ENCODE measurements at regions not wholly inside any gene's neighbourhood (a gene's known extent, or its start where the extent isn't known, plus 50 kb on each side); places are given as distances from the start of the nearest gene placed in this dataset.
A peak's percentile ranks its signal among the peaks of the same experiment; 100 is the strongest.

DNA sequence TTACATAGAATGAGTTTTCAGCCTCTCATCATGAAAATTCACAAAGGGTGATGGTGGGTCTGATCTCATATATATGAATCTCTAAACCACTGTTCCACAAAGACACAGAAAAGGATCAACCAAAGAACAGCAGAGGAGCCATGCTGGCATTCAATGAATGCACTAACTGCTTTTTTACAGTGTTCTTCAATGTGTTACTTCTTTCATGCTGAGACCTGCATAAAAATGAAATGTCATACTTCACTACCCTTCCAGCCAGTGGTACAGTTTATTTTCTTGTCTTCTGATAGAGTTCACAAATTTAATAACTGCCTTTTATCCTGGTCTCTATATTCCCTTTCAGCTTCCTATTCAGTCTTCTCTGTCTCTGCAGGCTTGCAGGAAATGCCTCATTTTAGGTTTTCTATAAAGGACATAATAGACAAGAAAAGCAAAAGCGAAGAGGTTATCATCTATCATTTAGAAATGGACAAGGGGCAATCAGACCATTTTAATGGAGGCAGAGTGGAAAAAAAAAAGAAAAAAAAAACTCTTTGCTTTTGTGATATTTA lies 836.7 kb upstream of the FOXG1 start:
- POLR2A ChIA-PET (ENCODE audit: low non-redundant PET): no interaction called here
- Histone ChIP-seq H3K9me3 (ENCODE audit: low read depth, low read length, poor library complexity, severe bottlenecking) (peaks cover 7% of the 10 kb centered on the region), H3K4me1 (ENCODE audit: insufficient read depth, low read length, poor library complexity, severe bottlenecking) (no peaks in the 10 kb centered on the region), H3K4me3 (ENCODE audit: low read depth, low read length, poor library complexity, severe bottlenecking) (no peak overlapping the region), H3K27me3 (replicated peaks; ENCODE audit: insufficient read depth, low read depth, low read length, poor library complexity) (no peaks in the 10 kb centered on the region), H3K27ac (ENCODE audit: low read depth, low read length, poor library complexity, severe bottlenecking) (no peak overlapping the region), H3K36me3 (ENCODE audit: insufficient read depth, low read length, poor library complexity, severe bottlenecking) (no peaks in the 10 kb centered on the region)
- intact Hi-C loops (cut with micrococcal nuclease; ENCODE audit: unreplicated experiment): no loop called here
- CTCF ChIA-PET: no interaction called here
- TF ChIP-seq EZH2 (IDR thresholded peaks at IDR 0.05; ENCODE audit: borderline replicate concordance, low read depth, low read length, poor library complexity, severe bottlenecking): no peak
- TF ChIP-seq, protein P1, sequence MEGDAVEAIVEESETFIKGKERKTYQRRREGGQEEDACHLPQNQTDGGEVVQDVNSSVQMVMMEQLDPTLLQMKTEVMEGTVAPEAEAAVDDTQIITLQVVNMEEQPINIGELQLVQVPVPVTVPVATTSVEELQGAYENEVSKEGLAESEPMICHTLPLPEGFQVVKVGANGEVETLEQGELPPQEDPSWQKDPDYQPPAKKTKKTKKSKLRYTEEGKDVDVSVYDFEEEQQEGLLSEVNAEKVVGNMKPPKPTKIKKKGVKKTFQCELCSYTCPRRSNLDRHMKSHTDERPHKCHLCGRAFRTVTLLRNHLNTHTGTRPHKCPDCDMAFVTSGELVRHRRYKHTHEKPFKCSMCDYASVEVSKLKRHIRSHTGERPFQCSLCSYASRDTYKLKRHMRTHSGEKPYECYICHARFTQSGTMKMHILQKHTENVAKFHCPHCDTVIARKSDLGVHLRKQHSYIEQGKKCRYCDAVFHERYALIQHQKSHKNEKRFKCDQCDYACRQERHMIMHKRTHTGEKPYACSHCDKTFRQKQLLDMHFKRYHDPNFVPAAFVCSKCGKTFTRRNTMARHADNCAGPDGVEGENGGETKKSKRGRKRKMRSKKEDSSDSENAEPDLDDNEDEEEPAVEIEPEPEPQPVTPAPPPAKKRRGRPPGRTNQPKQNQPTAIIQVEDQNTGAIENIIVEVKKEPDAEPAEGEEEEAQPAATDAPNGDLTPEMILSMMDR (conservative IDR thresholded peaks at IDR 0.05; ENCODE audit: low read depth, low read length): no peak
- DNase-seq (ENCODE audit: low spot score): peak; percentile 2
- BruUV-seq (replicated peaks): no TSS peak

DNA sequence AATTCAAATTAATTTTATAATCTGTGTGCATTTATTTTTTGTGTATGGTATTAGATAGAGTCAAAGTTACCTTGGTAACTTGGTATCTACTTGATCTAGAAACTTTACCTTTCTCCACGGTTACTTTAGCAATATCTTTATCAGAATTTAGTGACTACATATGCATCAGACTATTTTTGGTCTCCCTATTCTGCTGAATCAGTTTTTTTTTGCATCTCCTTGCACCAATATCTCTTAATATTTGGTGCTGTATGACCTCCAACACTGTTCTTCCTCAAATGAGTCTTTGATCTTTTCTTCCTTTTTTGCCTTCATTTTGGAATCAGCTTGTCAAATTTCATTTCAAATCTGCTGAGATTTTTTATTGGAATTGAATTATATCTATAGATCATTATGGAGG lies 828.2 kb upstream of the FOXG1 start:
- intact Hi-C loops (cut with micrococcal nuclease; ENCODE audit: unreplicated experiment): no loop called here
- Histone ChIP-seq H3K9me3 (ENCODE audit: low read depth, low read length, poor library complexity, severe bottlenecking) (no peaks in the 10 kb centered on the region), H3K27me3 (replicated peaks; ENCODE audit: insufficient read depth, low read depth, low read length, poor library complexity) (no peaks in the 10 kb centered on the region), H3K4me3 (ENCODE audit: low read depth, low read length, poor library complexity, severe bottlenecking) (no peak overlapping the region), H3K4me1 (ENCODE audit: insufficient read depth, low read length, poor library complexity, severe bottlenecking) (no peaks in the 10 kb centered on the region), H3K27ac (ENCODE audit: low read depth, low read length, poor library complexity, severe bottlenecking) (no peak overlapping the region), H3K36me3 (ENCODE audit: insufficient read depth, low read length, poor library complexity, severe bottlenecking) (no peaks in the 10 kb centered on the region)
- ChIA-PET CTCF (no interaction called here), POLR2A (ENCODE audit: low non-redundant PET) (no interaction called here)
- BruUV-seq (replicated peaks): no TSS peak
- DNase-seq (ENCODE audit: low spot score): no peak
- TF ChIP-seq, protein P1 (conservative IDR thresholded peaks at IDR 0.05; ENCODE audit: low read depth, low read length): no peak
- TF ChIP-seq EZH2 (IDR thresholded peaks at IDR 0.05; ENCODE audit: borderline replicate concordance, low read depth, low read length, poor library complexity, severe bottlenecking): no peak

DNA sequence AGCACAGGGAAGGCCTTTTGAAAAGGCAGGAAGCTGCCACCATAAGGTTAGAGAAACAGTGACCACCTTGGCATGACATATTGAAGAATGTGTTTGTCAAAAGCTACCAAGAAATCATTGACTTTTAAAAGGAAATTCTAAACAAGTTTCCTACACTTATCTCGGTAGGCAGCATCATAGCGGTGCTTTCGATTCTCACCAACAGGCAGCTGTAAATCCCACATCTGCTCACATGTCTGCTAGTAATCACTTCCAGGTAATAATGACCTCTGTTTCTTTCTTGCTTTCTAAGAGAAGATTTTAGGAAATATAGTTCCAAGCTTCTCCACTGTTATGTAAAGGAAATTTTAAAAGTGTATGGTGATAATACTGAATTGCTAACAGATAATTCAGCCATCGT lies 821.1 kb upstream of the FOXG1 start:
- Histone ChIP-seq H3K27ac (ENCODE audit: low read depth, low read length, poor library complexity, severe bottlenecking) (no peak overlapping the region), H3K36me3 (ENCODE audit: insufficient read depth, low read length, poor library complexity, severe bottlenecking) (no peaks in the 10 kb centered on the region), H3K27me3 (replicated peaks; ENCODE audit: insufficient read depth, low read depth, low read length, poor library complexity) (no peaks in the 10 kb centered on the region), H3K4me3 (ENCODE audit: low read depth, low read length, poor library complexity, severe bottlenecking) (no peak overlapping the region), H3K4me1 (ENCODE audit: insufficient read depth, low read length, poor library complexity, severe bottlenecking) (no peaks in the 10 kb centered on the region), H3K9me3 (ENCODE audit: low read depth, low read length, poor library complexity, severe bottlenecking) (peaks cover 7% of the 10 kb centered on the region)
- POLR2A ChIA-PET (ENCODE audit: low non-redundant PET): no interaction called here
- CTCF ChIA-PET: no interaction called here
- BruUV-seq (replicated peaks): no TSS peak
- TF ChIP-seq, protein P1 (conservative IDR thresholded peaks at IDR 0.05; ENCODE audit: low read depth, low read length): no peak
- TF ChIP-seq EZH2 (IDR thresholded peaks at IDR 0.05; ENCODE audit: borderline replicate concordance, low read depth, low read length, poor library complexity, severe bottlenecking): no peak
- DNase-seq (ENCODE audit: low spot score): no peak
- intact Hi-C loops (cut with micrococcal nuclease; ENCODE audit: unreplicated experiment): no loop called here

Data from A673 (cell line).